Hepatocyte (in vitro differentiated cells): ENCODE measurements at regions not wholly inside any gene's neighbourhood (a gene's known extent, or its start where the extent isn't known, plus 50 kb on each side); places are given as distances from the start of the nearest gene placed in this dataset.
A peak's percentile ranks its signal among the peaks of the same experiment; 100 is the strongest.

Experiments
- DNase-seq: peaks from one replicate; pipeline ENCODE4 v3.0.0-alpha.2; 2016; ENCODE audit warnings: low spot score
- H2AFZ ChIP-seq: fragments of 200-600 bp; sonication (generic); 2 replicates; pipeline ENCODE4 v1.6.0; 2016; ENCODE audit warnings: antibody characterized with exemption, mild to moderate bottlenecking
- H3K27ac ChIP-seq: fragments of 200-600 bp; sonication (generic); 2 replicates; pipeline ENCODE4 v1.5.1; 2016; ENCODE audit warnings: mild to moderate bottlenecking
- H3K27me3 ChIP-seq: fragments of 200-600 bp; sonication (generic); 2 replicates; pipeline ENCODE4 v1.6.1; 2016
- H3K36me3 ChIP-seq: fragments of 200-600 bp; sonication (generic); replicated peaks from 2 replicates; pipeline ENCODE4 v1.5.1; 2016; ENCODE audit warnings: low read depth; ENCODE audit not compliant: insufficient read depth
- H3K4me1 ChIP-seq: fragments of 200-600 bp; sonication (generic); 2 replicates; pipeline ENCODE4 v1.5.1; 2016; ENCODE audit warnings: mild to moderate bottlenecking, moderate library complexity; ENCODE audit not compliant: insufficient read depth
- H3K4me2 ChIP-seq: fragments of 200-600 bp; sonication (generic); 2 replicates; pipeline ENCODE4 v1.6.0; 2016
- H3K4me3 ChIP-seq: fragments of 200-600 bp; sonication (generic); 2 replicates; pipeline ENCODE4 v1.5.1; 2016; ENCODE audit warnings: mild to moderate bottlenecking
- H3K79me2 ChIP-seq: fragments of 200-600 bp; sonication (generic); 2 replicates; pipeline ENCODE4 v1.6.0; 2017; ENCODE audit warnings: mild to moderate bottlenecking
- H3K9me2 ChIP-seq: fragments of 200-600 bp; sonication (generic); replicated peaks from 2 replicates; pipeline ENCODE4 v1.6.0; 2017; ENCODE audit warnings: mild to moderate bottlenecking; ENCODE audit not compliant: insufficient read depth
- H3K9me3 ChIP-seq: fragments of 200-600 bp; sonication (generic); 2 replicates; pipeline ENCODE4 v1.5.1; 2016; ENCODE audit warnings: low read depth, mild to moderate bottlenecking
- H4K20me1 ChIP-seq: fragments of 200-600 bp; sonication (generic); 2 replicates; pipeline ENCODE4 v1.6.0; 2016; ENCODE audit warnings: mild to moderate bottlenecking; ENCODE audit not compliant: insufficient read depth, poor library complexity, severe bottlenecking
- EZH2 ChIP-seq: fragments of 200-600 bp; sonication (generic); IDR thresholded peaks from 2 replicates; pipeline ENCODE4 v1.6.1; 2016; ENCODE audit warnings: antibody characterized with exemption, mild to moderate bottlenecking, borderline replicate concordance
- EZH2phosphoT487 ChIP-seq: fragments of 200-600 bp; sonication (generic); IDR thresholded peaks from one replicate; pipeline ENCODE4 v1.6.1; 2018; ENCODE audit warnings: antibody characterized with exemption, mild to moderate bottlenecking, low read depth, moderate library complexity; ENCODE audit not compliant: unreplicated experiment, severe bottlenecking
- WGBS: methylation state at CpG from one replicate; pipeline ENCODE4 v1.1.6; 2016; ENCODE audit warnings: low lambda C conversion rate; ENCODE audit errors: missing lambda C conversion rate; 5-methylcytosine and 5-hydroxymethylcytosine counted together
- TF ChIP-seq, protein P1 (sequence below): fragments of 200-600 bp; sonication (generic); IDR thresholded peaks from 2 replicates; pipeline ENCODE4 v1.5.1; 2016; ENCODE audit warnings: antibody characterized with exemption, mild to moderate bottlenecking; ENCODE audit not compliant: poor library complexity

DNA sequence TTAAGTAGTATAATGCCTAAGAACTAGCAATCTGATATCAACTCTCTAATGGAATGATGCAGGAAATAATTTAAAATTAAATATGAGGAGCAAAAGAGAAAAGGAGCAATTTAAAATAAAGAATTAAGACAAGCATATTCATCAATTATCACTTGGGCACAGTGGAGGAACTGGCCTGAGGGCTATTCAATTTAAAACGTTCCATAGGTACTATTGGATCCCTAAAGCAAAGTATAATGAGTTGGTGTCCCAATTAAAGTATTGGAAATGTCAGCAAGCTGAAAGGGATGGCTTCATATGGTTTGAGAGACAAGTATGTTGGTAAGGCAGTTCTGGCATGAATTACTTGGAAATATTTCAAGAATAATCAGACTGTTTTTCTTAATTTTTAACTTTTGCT, 2064.1 kb upstream of the TENM3 start:
- no peaks in the 10 kb centered on the region for H3K36me3 ChIP-seq
- TF ChIP-seq, protein P1, sequence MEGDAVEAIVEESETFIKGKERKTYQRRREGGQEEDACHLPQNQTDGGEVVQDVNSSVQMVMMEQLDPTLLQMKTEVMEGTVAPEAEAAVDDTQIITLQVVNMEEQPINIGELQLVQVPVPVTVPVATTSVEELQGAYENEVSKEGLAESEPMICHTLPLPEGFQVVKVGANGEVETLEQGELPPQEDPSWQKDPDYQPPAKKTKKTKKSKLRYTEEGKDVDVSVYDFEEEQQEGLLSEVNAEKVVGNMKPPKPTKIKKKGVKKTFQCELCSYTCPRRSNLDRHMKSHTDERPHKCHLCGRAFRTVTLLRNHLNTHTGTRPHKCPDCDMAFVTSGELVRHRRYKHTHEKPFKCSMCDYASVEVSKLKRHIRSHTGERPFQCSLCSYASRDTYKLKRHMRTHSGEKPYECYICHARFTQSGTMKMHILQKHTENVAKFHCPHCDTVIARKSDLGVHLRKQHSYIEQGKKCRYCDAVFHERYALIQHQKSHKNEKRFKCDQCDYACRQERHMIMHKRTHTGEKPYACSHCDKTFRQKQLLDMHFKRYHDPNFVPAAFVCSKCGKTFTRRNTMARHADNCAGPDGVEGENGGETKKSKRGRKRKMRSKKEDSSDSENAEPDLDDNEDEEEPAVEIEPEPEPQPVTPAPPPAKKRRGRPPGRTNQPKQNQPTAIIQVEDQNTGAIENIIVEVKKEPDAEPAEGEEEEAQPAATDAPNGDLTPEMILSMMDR: no peak
- TF ChIP-seq EZH2phosphoT487 (no peak), EZH2 (no peak)
- DNase-seq: no peak
- H4K20me1 ChIP-seq: no peaks in the 10 kb centered on the region
- H3K4me1 ChIP-seq: no peaks in the 10 kb centered on the region
- H3K9me2 ChIP-seq: no peaks in the 10 kb centered on the region
- H3K9me3 ChIP-seq: no peaks in the 10 kb centered on the region
- no peak overlapping the region for H3K27ac ChIP-seq
- H3K79me2 ChIP-seq: no peaks in the 10 kb centered on the region
- H3K4me2 ChIP-seq: no peak overlapping the region
- WGBS: 33% methylated on average over 1 of the region's 1 CpG
- no peak overlapping the region for H3K4me3 ChIP-seq
- H2AFZ ChIP-seq: no peak overlapping the region
- no peaks in the 10 kb centered on the region for H3K27me3 ChIP-seq

DNA sequence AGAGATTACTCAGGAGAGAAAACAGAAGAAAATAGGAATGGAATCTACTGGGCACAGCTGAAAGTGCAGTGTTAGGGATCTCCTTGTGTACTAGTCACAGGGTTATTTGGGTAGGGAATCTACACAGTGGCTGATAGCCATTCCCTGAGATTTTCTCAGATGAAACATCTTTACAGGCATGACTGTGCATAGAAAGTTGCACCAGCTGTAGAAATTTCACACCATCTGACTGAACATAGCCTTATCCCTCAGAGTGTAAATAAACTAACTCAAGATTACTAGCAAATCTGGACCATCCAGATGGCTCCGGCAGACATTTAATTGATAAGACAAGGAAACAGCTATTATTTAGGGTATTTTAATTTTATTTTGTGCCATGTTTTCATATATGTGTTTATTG, 2053.5 kb upstream of the TENM3 start:
- no peak for TF ChIP-seq EZH2phosphoT487
- 90% methylated on average over 1 of the region's 1 CpG for WGBS
- Histone ChIP-seq H3K9me3 (no peaks in the 10 kb centered on the region), H3K4me2 (no peak overlapping the region), H2AFZ (no peak overlapping the region), H4K20me1 (no peaks in the 10 kb centered on the region), H3K9me2 (no peaks in the 10 kb centered on the region), H3K36me3 (no peaks in the 10 kb centered on the region), H3K4me3 (no peak overlapping the region), H3K79me2 (no peaks in the 10 kb centered on the region), H3K27me3 (no peaks in the 10 kb centered on the region), H3K4me1 (no peaks in the 10 kb centered on the region), H3K27ac (no peak overlapping the region)
- DNase-seq: no peak

DNA sequence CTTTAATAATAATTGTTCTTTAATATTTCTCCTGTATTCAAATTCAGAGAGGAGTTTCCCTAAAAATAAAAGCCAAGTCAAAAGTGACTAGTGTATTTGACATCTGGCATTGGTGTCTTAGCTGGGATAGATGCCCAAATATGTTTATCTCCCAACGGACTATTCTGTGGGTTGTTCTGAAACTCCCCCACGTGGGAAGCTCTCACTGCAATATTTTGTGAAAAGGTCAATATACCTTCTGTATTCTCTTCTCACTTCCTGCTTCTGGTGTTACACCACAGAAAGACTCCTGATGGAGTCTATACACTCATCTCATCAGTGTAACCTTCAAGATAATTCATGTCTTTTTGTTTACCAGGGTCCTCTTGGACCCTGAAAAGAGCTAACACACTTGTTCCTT, 2052.8 kb upstream of the TENM3 start:
- no peak overlapping the region for H3K4me3 ChIP-seq
- no peaks in the 10 kb centered on the region for H4K20me1 ChIP-seq
- no peak overlapping the region for H3K27ac ChIP-seq
- H3K9me2 ChIP-seq: no peaks in the 10 kb centered on the region
- H3K4me2 ChIP-seq: no peak overlapping the region
- no peaks in the 10 kb centered on the region for H3K79me2 ChIP-seq
- TF ChIP-seq EZH2phosphoT487 (no peak), EZH2 (no peak)
- TF ChIP-seq, protein P1: no peak
- H2AFZ ChIP-seq: no peak overlapping the region
- H3K36me3 ChIP-seq: no peaks in the 10 kb centered on the region
- no peak for DNase-seq
- no peaks in the 10 kb centered on the region for H3K4me1 ChIP-seq
- no peaks in the 10 kb centered on the region for H3K27me3 ChIP-seq
- 66% methylated on average over 2 of the region's 2 CpGs for WGBS
- H3K9me3 ChIP-seq: no peaks in the 10 kb centered on the region

DNA sequence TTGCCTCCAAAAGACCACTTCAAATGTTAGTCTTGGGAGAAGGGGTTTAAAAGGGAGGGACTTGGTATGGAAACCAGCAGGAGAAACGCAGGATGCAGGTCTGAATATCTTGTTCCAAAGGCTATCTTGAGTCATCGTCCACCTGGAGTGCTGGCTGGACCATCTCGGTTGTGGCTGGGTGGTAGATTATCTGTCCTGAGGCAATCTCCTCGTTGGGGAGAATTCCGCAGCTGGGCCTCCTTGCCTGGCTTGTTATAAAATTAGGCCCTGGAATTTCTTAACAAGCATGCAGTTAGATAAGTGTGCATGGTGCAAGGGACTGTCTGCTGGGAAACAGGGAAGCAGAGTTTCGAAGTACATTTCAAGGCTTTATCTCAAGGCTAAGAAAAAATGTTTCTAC, 2045.7 kb upstream of the TENM3 start:
- Histone ChIP-seq H3K4me3 (no peak overlapping the region), H2AFZ (no peak overlapping the region), H3K4me1 (no peaks in the 10 kb centered on the region), H3K4me2 (no peak overlapping the region), H3K9me2 (no peaks in the 10 kb centered on the region), H3K9me3 (no peaks in the 10 kb centered on the region), H4K20me1 (no peaks in the 10 kb centered on the region), H3K27me3 (no peaks in the 10 kb centered on the region), H3K27ac (no peak overlapping the region), H3K36me3 (no peaks in the 10 kb centered on the region), H3K79me2 (no peaks in the 10 kb centered on the region)
- TF ChIP-seq EZH2 (no peak), EZH2phosphoT487 (no peak)
- TF ChIP-seq, protein P1: no peak
- peak; percentile 37 for DNase-seq
- 16% methylated on average over 6 of the region's 6 CpGs for WGBS
